ENCODE measurements at regions not wholly inside any gene's neighbourhood (a gene's known extent, or its start where the extent isn't known, plus 50 kb on each side); places are given as distances from the start of the nearest gene placed in this dataset.

DNA sequence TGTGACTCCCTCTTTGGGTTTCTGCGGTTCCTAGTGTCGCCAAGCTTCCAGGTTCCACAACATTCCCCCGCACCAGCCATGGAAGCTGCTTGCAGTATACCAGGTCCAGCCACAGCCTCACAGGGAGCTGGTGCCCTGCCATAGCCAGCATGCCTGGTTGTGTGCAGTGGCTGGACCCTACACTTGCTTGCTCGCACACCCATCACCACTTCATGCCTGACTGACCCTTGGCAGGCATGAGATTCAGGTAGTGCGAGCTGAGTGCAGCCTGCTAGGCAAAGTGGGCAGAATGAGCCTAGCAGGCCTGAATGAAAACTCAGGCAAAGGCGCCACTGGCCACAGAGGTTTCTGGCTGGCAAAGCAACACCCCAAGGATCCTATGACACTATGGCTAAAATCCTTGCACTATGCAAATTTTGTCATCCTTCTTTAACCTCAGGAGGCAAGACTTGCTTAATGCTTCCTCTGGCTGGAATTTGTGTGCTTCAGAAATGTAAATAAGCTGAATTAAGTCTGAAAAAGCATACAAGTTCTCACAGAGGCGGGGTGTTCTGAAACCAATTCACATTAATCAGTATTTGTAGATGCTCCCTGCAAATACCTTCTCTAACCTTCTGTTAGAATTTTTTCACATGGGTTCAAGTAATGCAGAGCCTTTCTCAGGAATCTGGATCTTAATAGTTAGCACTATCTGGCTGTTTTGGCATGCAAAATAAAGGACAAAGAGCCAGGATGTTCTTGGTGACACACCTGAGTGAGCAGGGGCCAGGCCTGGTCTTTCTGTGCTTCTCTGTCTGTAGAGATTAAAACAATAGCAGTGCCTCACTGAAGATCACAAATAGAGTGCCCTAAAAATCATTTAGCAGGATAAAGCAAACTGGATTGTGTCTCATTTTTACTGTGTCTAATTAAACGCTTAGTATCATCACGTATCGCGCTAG lies 256.9 kb downstream of the GPATCH2 start:
- no peak for DNase-seq

- DNase-seq: no peak
These were observed 258.6 kb downstream of the GPATCH2 start for GRCh38 chr1:217372049-217372970.

DNA sequence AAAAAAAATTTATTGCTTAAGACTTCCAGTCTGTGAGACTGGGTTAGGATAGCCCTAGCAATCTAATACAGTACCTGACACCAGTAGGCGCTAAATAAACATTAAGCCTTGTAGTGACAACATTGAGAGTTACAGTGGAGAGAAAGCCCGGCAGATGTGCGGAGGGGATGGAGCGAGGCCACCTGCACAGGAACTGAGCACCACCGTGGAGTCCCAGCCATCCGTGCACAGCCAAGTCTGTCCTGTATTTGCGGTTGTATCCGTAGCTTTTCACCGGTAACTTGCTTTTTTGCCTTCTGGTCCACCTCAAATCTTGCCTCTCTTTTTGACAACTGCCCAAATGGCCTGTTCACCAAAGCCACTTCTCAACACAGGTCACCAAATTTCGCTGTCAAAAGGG lies 260.1 kb downstream of the GPATCH2 start:
- no peak for DNase-seq

DNA sequence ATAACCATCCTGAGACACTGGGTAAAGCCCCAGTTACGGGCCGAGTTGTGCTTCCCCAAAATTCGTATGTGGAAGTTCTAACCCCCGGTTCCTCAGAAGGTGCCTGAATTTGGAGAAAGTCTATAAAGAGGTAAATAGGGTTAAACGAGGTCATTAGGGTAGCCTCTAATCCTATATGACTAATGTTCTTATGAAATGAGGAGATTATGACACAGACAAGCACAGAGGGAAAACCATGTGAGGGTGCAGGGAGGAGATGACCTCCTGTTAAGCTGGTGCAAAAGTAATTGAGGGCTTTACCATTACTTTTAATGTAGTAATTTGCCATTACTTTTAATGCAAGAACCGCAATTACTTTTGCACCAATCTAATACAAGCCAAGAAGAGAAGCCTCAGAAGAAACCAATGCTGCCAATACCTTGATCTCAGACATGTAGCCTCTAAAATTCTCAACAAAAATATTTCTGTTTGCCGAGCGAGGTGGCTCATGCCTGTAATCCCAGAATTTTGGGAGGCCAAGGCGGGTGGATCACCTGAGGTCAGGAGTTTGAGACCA lies 260.8 kb downstream of the GPATCH2 start:
- no peak for DNase-seq

- no peak for DNase-seq
These were observed 261.5 kb downstream of the GPATCH2 start for GRCh38 chr1:217369271-217369981.

DNA sequence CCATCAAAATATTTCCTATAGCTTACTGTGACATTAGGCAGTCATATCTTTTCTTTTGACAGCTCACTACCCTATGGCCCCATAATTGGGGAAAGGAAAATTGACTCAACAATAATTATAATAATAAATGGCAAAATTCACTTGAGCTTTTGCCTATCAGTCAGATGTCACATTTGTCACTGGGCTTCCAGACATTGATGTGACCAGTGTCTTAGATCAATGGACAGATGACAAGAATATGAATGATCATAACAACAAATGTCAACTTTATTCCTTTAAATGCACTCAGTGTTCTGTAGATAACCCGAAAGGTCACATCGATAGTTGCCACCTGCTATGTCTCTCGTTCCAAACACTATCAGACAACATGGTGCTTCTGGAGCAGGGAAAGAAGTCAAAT lies 266.7 kb downstream of the GPATCH2 start:
- no peak for DNase-seq

GRCh38 chr1:217363319-217363718 lies 267.6 kb downstream of the GPATCH2 start:
- no peak for DNase-seq

- no peak for DNase-seq
These were observed 270.4 kb downstream of the GPATCH2 start for GRCh38 chr1:217360510-217360909.

DNA sequence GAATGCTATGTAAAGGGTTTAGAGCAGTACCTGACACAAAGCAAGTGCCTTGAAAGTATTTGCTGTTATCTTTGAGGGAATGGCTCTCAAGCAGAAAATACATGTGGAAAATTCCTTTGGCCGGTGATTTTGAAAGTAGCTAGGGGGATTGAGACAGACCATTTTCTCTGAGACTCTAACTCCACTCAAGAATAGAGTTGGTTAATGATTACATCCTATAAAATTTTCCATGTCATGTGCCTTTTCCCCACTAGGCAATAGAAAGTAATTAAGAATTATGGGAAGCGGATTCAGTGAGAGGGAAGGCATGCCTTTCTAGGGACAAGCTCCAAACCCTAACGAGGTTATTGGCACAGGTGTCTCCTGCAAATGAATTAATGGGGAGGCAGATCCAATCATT lies 276.0 kb downstream of the GPATCH2 start:
- DNase-seq: no peak

- no peak for DNase-seq
These were observed 281.8 kb downstream of the GPATCH2 start for GRCh38 chr1:217348960-217349664.

- no peak for DNase-seq
These were observed 286.2 kb downstream of the GPATCH2 start for GRCh38 chr1:217344712-217345111.

DNA sequence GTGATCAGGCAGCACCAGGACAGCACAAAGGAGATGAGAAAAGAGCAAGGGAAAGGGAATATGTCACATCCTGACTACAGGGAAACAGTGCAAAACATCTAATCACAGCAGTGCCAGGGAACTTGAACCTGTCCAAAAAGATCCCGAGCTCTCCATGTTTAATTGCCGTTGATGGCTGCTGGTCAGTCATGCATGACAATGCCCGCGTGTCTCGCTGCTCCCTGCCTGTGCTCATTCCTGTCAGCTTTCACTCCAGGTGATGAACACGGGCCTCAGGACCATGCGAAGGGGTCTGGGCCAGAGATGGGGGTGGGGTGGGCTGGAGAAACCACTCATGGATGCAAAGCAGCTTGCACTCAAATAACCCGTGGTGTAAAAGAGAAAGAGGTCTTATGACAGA lies 287.0 kb downstream of the GPATCH2 start:
- peak; percentile 33 to 67 for DNase-seq

- no peak for DNase-seq
These were observed 288.8 kb downstream of the GPATCH2 start for GRCh38 chr1:217342105-217342504.

- DNase-seq: no peak
These were observed 294.2 kb downstream of the GPATCH2 start for GRCh38 chr1:217336724-217337123.

DNA sequence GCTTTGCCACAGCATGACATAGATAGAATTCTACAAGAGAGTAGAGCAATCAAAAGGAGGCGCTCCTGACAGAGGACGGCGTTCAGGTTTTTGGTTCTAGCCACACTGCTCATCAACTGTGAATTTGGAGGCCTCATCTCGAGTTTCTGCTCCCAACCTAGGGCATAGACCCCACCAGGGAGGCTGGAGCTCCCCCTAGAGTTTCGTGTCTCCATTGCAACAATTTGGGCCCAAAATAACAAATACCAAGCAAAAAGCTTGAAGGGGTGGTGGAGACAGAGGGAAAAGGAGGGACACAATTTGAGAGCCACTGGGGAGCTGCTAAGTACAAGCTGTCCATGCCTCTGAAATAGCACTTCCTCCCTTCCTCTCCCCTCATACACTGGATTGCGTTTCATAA lies 297.0 kb downstream of the GPATCH2 start:
- DNase-seq: peak; percentile 6 to 44

- DNase-seq: peak in 1 of 2 experiments; percentile 28
These were observed 298.3 kb downstream of the GPATCH2 start for GRCh38 chr1:217332431-217333065.

DNA sequence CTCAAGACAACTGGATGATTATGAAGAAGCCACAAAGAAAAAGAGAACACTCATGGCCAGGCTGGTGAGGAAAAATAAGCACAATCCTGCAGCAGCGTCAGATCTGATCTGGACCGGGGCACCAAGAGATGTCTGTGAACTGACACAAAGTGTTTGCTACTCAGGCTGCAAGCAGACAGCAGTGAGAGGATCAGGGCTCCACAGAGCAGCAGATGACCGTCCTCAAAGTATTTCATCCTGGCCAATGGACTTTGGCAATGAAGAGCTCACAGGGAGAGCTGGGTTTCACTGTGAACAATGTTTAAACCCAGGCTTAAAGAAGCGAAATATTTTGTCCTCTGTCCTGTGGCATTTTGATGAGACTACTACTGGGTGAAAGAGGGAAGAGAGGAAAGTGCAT lies 299.2 kb downstream of the GPATCH2 start:
- DNase-seq: no peak

- DNase-seq: no peak
These were observed 303.0 kb downstream of the GPATCH2 start for GRCh38 chr1:217327901-217328300.

DNA sequence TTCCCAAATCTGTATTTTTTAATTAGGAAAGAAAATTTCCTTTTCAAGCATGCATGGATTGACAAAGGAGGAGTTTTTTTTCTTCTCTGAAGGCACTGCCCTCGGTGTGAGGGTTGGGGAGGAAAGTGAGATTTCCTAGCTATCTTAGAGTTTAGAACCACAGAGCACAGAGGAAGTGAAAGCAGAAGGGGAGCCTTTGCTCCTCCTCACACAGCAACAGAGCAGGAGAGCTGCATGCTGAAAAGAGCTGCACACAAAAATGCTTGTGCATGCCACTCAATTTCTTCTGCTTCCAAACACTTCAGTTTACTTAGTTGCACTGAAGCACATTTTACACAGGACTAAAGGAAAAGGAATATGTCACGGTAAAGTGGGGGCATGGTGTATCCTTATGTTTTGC lies 308.1 kb downstream of the GPATCH2 start:
- DNase-seq: no peak

- DNase-seq: no peak
These were observed 315.5 kb downstream of the GPATCH2 start for GRCh38 chr1:217315346-217315745.

DNA sequence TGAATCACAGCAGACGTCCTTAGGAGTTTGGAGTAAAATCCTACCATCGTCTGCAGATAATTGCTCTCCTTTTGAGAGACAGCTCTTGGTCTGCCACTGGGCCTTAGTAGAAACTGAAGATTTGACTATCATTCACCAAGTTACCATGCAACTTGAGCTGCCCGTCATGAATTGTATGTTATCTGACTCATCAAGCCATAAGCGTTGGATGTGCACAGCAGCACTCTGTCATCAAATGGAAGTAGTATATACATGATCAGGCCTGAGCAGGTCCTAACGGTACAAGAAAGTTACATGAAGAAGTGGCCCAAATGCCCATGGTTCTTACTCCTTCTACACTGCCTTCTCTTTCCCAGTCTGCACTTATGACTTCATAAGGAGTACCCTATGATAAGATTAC lies 317.8 kb downstream of the GPATCH2 start:
- no peak for DNase-seq

DNA sequence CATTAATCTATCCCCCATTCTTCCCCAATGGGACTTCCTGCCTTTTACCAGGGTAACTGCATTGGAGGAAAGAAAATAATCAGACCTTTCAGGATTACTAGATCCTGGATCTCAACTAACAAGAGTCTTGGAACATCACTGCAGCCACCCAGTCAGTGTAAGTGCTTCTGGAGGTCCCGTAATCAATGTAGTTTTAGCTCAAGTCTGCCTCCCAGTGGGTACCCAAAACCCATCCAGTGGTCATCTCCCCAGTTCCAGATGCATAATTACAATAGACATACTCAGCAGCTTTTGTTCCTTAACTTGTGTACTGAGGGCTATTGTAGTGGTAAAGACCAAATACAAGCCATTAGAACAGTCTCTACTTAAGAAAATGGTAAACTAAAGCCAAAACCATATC lies 319.1 kb downstream of the GPATCH2 start:
- DNase-seq: peak; percentile 1 to 17
